GM23338 (cell line): ENCODE measurements at regions not wholly inside any gene's neighbourhood (a gene's known extent, or its start where the extent isn't known, plus 50 kb on each side); places are given as distances from the start of the nearest gene placed in this dataset.
A peak's percentile ranks its signal among the peaks of the same experiment; 100 is the strongest.

Experiments used
- ATAC-seq: fragments of 200-7000 bp; cut with Tn5 transposase; 3 replicates; pipeline ENCODE4 v1.9.1; 2020
- DNase-seq: peaks from one replicate; pipeline ENCODE4 v3.0.0-alpha.2; 2015; ENCODE audit warnings: low spot score
- H2AFZ ChIP-seq: fragments of 200-600 bp; sonication (generic); 2 replicates; pipeline ENCODE4 v1.8.0; 2016; ENCODE audit warnings: antibody characterized with exemption, mild to moderate bottlenecking, moderate library complexity
- H3F3A ChIP-seq: fragments of 200-600 bp; sonication (generic); replicated peaks from 2 replicates; pipeline ENCODE4 v1.8.0; 2017; ENCODE audit warnings: antibody characterized with exemption, mixed run types, low read depth
- H3K27ac ChIP-seq: fragments of 200-600 bp; sonication (generic); 2 replicates; pipeline ENCODE4 v1.6.1; 2016; ENCODE audit warnings: low read depth
- H3K27me3 ChIP-seq: fragments of 200-600 bp; sonication (generic); 2 replicates; pipeline ENCODE4 v1.8.0; 2016; ENCODE audit warnings: mild to moderate bottlenecking, mixed run types, moderate library complexity; ENCODE audit not compliant: insufficient read depth
- H3K36me3 ChIP-seq: fragments of 200-600 bp; sonication (generic); 2 replicates; pipeline ENCODE4 v1.8.0; 2016; ENCODE audit warnings: mild to moderate bottlenecking; ENCODE audit not compliant: insufficient read depth
- H3K4me1 ChIP-seq: fragments of 200-600 bp; sonication (generic); 2 replicates; pipeline ENCODE4 v1.8.0; 2016; ENCODE audit warnings: mild to moderate bottlenecking, moderate library complexity; ENCODE audit not compliant: insufficient read depth
- H3K4me2 ChIP-seq: fragments of 200-600 bp; sonication (generic); 2 replicates; pipeline ENCODE4 v1.7.1; 2017; ENCODE audit warnings: mixed run types
- H3K4me3 ChIP-seq: fragments of 200-600 bp; sonication (generic); 2 replicates; pipeline ENCODE4 v1.6.1; 2016; ENCODE audit warnings: mixed run types
- H3K79me2 ChIP-seq: fragments of 200-600 bp; sonication (generic); replicated peaks from 2 replicates; pipeline ENCODE4 v1.8.0; 2017; ENCODE audit warnings: mild to moderate bottlenecking; ENCODE audit not compliant: insufficient read depth
- H3K9me2 ChIP-seq: fragments of 200-600 bp; sonication (generic); 2 replicates; pipeline ENCODE4 v1.8.0; 2017; ENCODE audit not compliant: insufficient read depth
- H4K20me1 ChIP-seq: fragments of 200-600 bp; sonication (generic); replicated peaks from 2 replicates; pipeline ENCODE4 v1.8.0; 2017; ENCODE audit warnings: mild to moderate bottlenecking; ENCODE audit not compliant: insufficient read depth
- H3K27ac Mint-ChIP-seq: 2 replicates; pipeline ENCODE4 v1.8.0; 2020; ENCODE audit warnings: inconsistent platforms, mild to moderate bottlenecking, moderate library complexity, mixed read lengths
- H3K27me3 Mint-ChIP-seq: 3 replicates; pipeline ENCODE4 v1.8.0; 2022; ENCODE audit warnings: low read depth, mild to moderate bottlenecking, moderate library complexity, mixed read lengths, inconsistent platforms; ENCODE audit not compliant: insufficient read depth, poor library complexity
- H3K36me3 Mint-ChIP-seq: 3 replicates; pipeline ENCODE4 v1.8.0; 2021; ENCODE audit warnings: low read depth, mild to moderate bottlenecking, inconsistent platforms, moderate library complexity, mixed read lengths
- H3K4me1 Mint-ChIP-seq: 3 replicates; pipeline ENCODE4 v1.8.0; 2020; ENCODE audit warnings: mild to moderate bottlenecking, inconsistent platforms, mixed read lengths
- H3K4me3 Mint-ChIP-seq: 3 replicates; pipeline ENCODE4 v1.8.0; 2021; ENCODE audit warnings: moderate library complexity, mild to moderate bottlenecking, inconsistent platforms, mixed read lengths
- H3K9me3 Mint-ChIP-seq: 3 replicates; pipeline ENCODE4 v1.8.0; 2020; ENCODE audit warnings: moderate library complexity, mild to moderate bottlenecking, inconsistent platforms, mixed read lengths
- CREB1 ChIP-seq: fragments of 250-450 bp; sonication (Bioruptor Pico); IDR thresholded peaks from 2 replicates; pipeline ENCODE4 v1.5.0; 2020; ENCODE audit warnings: low read depth, mild to moderate bottlenecking, moderate library complexity
- EZH2 ChIP-seq: fragments of 200-600 bp; sonication (generic); IDR thresholded peaks from one replicate; pipeline ENCODE4 v1.8.0; 2017; ENCODE audit warnings: antibody characterized with exemption, mild to moderate bottlenecking, low read depth; ENCODE audit not compliant: unreplicated experiment
- JUNB ChIP-seq: IDR thresholded peaks from one replicate; pipeline ENCODE4 v1.6.1; 2016; ENCODE audit warnings: antibody characterized with exemption; ENCODE audit not compliant: unreplicated experiment
- NANOG ChIP-seq: IDR thresholded peaks from 2 replicates; pipeline ENCODE4 v1.6.1; 2016; ENCODE audit warnings: antibody characterized with exemption, borderline replicate concordance
- POLR2AphosphoS5 ChIP-seq: IDR thresholded peaks from 2 replicates; pipeline ENCODE4 v1.6.1; 2016; ENCODE audit warnings: antibody characterized with exemption, low read depth
- REST ChIP-seq: IDR thresholded peaks from one replicate; pipeline ENCODE4 v1.6.1; 2018; ENCODE audit warnings: antibody characterized with exemption; ENCODE audit not compliant: unreplicated experiment
- STAT1 ChIP-seq: IDR thresholded peaks from one replicate; pipeline ENCODE4 v1.6.1; 2016; ENCODE audit warnings: antibody characterized with exemption; ENCODE audit not compliant: unreplicated experiment
- ZNF114 ChIP-seq: fragments of 250-450 bp; sonication (Bioruptor Pico); IDR thresholded peaks from 2 replicates; pipeline ENCODE4 v1.5.0; 2020; ENCODE audit warnings: mild to moderate bottlenecking, moderate library complexity
- ZNF331 ChIP-seq: fragments of 250-450 bp; sonication (Bioruptor Pico); IDR thresholded peaks from 2 replicates; pipeline ENCODE4 v1.5.0; 2020; ENCODE audit warnings: low read depth, mild to moderate bottlenecking, moderate library complexity
- ZNF462 ChIP-seq: fragments of 250-450 bp; sonication (Bioruptor Pico); IDR thresholded peaks from 2 replicates; pipeline ENCODE4 v1.5.0; 2020; ENCODE audit warnings: mild to moderate bottlenecking, moderate library complexity
- TF ChIP-seq, protein P1 (sequence below): IDR thresholded peaks from 2 replicates; pipeline ENCODE4 v1.6.1; 2016; ENCODE audit warnings: antibody characterized with exemption
- TF ChIP-seq, protein P2 (sequence below), 2 experiments: fragments of 200-600 bp in 1 of 2; sonication (generic) in 1 of 2; conservative IDR thresholded peaks; 2 replicates each; pipeline versions ENCODE4 v1.5.1 to v1.6.1; 2016 to 2017; ENCODE audit warnings: antibody characterized with exemption in 2 of 2, low read depth in 2 of 2, mild to moderate bottlenecking in 2 of 2, moderate library complexity in 1 of 2

GRCh38 chr12:77239617-77240016, 174.2 kb upstream of the E2F7 start (continued):
- TF ChIP-seq ZNF462: no peak
- TF ChIP-seq, protein P1, sequence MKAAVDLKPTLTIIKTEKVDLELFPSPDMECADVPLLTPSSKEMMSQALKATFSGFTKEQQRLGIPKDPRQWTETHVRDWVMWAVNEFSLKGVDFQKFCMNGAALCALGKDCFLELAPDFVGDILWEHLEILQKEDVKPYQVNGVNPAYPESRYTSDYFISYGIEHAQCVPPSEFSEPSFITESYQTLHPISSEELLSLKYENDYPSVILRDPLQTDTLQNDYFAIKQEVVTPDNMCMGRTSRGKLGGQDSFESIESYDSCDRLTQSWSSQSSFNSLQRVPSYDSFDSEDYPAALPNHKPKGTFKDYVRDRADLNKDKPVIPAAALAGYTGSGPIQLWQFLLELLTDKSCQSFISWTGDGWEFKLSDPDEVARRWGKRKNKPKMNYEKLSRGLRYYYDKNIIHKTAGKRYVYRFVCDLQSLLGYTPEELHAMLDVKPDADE: no peak
- TF ChIP-seq, protein P2, sequence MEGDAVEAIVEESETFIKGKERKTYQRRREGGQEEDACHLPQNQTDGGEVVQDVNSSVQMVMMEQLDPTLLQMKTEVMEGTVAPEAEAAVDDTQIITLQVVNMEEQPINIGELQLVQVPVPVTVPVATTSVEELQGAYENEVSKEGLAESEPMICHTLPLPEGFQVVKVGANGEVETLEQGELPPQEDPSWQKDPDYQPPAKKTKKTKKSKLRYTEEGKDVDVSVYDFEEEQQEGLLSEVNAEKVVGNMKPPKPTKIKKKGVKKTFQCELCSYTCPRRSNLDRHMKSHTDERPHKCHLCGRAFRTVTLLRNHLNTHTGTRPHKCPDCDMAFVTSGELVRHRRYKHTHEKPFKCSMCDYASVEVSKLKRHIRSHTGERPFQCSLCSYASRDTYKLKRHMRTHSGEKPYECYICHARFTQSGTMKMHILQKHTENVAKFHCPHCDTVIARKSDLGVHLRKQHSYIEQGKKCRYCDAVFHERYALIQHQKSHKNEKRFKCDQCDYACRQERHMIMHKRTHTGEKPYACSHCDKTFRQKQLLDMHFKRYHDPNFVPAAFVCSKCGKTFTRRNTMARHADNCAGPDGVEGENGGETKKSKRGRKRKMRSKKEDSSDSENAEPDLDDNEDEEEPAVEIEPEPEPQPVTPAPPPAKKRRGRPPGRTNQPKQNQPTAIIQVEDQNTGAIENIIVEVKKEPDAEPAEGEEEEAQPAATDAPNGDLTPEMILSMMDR (conservative IDR thresholded peaks at IDR 0.05; ENCODE audit: low read depth in 2 of 2): no peak
- no peak for TF ChIP-seq ZNF331 (CRISPR knock-in tag)
- TF ChIP-seq ZNF114 (CRISPR knock-in tag): no peak
- TF ChIP-seq NANOG: no peak
- TF ChIP-seq POLR2AphosphoS5: no peak

DNA sequence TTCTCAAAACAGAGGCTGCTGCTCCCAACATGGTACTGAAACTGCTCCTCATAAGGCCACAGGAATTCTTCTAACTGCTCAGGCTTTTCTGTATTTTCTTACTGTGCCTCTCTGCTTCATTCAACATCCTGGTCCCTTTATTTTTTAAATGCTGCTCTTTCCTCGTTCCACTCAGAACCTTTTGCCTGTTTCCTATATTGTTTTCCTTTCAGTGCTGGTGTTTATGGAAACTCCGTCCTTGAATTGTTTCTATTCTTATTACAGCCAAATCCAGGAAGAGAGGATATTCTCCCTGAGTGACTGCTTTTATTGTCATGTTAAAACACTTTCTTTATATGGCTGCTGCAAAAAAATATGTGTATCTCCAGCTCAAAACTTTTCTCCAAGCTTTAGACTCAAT, 173.0 kb upstream of the E2F7 start:
- no peaks in the 10 kb centered on the region for H3K27me3 Mint-ChIP-seq
- Histone ChIP-seq H3K4me1 (peaks cover 26% of the 10 kb centered on the region), H3K79me2 (no peaks in the 10 kb centered on the region), H2AFZ (peak overlapping the region; percentile 16; the same call in 1 of the 2 replicates), H3K36me3 (no peaks in the 10 kb centered on the region), H3K27ac (peak overlapping the region; percentile 85), H3K9me2 (peaks cover 9% of the 10 kb centered on the region), H3K4me3 (no peak overlapping the region; the same call in 1 of the 2 replicates), H3K27me3 (no peaks in the 10 kb centered on the region), H4K20me1 (no peaks in the 10 kb centered on the region), H3F3A (no peaks in the 10 kb centered on the region), H3K4me2 (peak overlapping the region; percentile 60)
- H3K4me1 Mint-ChIP-seq: peaks cover 17% of the 10 kb centered on the region
- no peaks in the 10 kb centered on the region for H3K36me3 Mint-ChIP-seq
- no peaks in the 10 kb centered on the region; the same call in 2 of the 3 replicates for H3K9me3 Mint-ChIP-seq
- no peak for ATAC-seq
- peak overlapping the region; percentile 3; the same call in 1 of the 2 replicates for H3K27ac Mint-ChIP-seq
- no peak overlapping the region for H3K4me3 Mint-ChIP-seq
- no peak for DNase-seq
- TF ChIP-seq JUNB (no peak), STAT1 (no peak), EZH2 (no peak), REST (no peak), ZNF114 (CRISPR knock-in tag) (no peak), POLR2AphosphoS5 (no peak), CREB1 (CRISPR knock-in tag) (no peak)
